GM12891 (cell line): ENCODE measurements at regions not wholly inside any gene's neighbourhood (a gene's known extent, or its start where the extent isn't known, plus 50 kb on each side); places are given as distances from the start of the nearest gene placed in this dataset.
"Not testable (repeated sequence)": the region's sequence is repeated elsewhere in the genome, so short reads cannot be mapped to it uniquely, and the experiment has no call there.

ENCODE experiments used
- DNase-seq: peaks from one replicate; pipeline ENCODE4 v3.0.0; 2011; ENCODE audit warnings: low spot score; ENCODE audit not compliant: insufficient read length
- FAIRE-seq: peaks from 2 replicates; lab custom pipeline; 2011; peaks lifted over from hg19 to GRCh38; lab: Jason Lieb, UNC
- POLR2A ChIP-seq: IDR thresholded peaks from 2 replicates; pipeline ENCODE4 v1.6.1; 2011; ENCODE audit warnings: low read depth, low read length, control low read depth
- POLR2AphosphoS5 ChIP-seq: IDR thresholded peaks from 2 replicates; pipeline ENCODE4 v1.6.1; 2011; ENCODE audit warnings: low read depth, low read length, control low read depth
- POU2F2 ChIP-seq: IDR thresholded peaks from 2 replicates; pipeline ENCODE4 v1.6.1; 2011; ENCODE audit warnings: low read depth, mild to moderate bottlenecking, control low read depth, low read length, moderate library complexity
- TAF1 ChIP-seq: IDR thresholded peaks from 2 replicates; pipeline ENCODE4 v1.6.1; 2011; ENCODE audit warnings: low read depth, low read length, control low read depth

- FAIRE-seq, result peak; percentile 99
- TF ChIP-seq POU2F2 (0 out of 2 replicates have a peak, but pooled peaks have one; percentile 13), POLR2AphosphoS5 (peak; percentile 91), TAF1 (peak; percentile 75; the same call in 1 of the 2 replicates), POLR2A (peak; percentile 91)
- not testable (repeated sequence) for DNase-seq
These were observed 93.0 kb downstream of the CRLF3 start for GRCh38 chr17:30731210-30732132.

- not testable (repeated sequence) for FAIRE-seq, DNase-seq
These were observed 93.7 kb downstream of the CRLF3 start for GRCh38 chr17:30730837-30731209.

- DNase-seq, FAIRE-seq: not testable (repeated sequence)
These were observed 94.2 kb downstream of the CRLF3 start for GRCh38 chr17:30730171-30730836.

- not testable (repeated sequence) for DNase-seq
- FAIRE-seq, result peak; percentile 45
These were observed 94.9 kb downstream of the CRLF3 start for GRCh38 chr17:30729471-30730170.

GRCh38 chr17:30727517-30727916 lies 97.0 kb downstream of the CRLF3 start:
- FAIRE-seq, result not testable (repeated sequence)

GRCh38 chr17:30726734-30727133 lies 97.8 kb downstream of the CRLF3 start:
- not testable (repeated sequence) for FAIRE-seq, DNase-seq

More at GRCh38 chr17:30727517-30727916, 97.0 kb downstream of the CRLF3 start:
- DNase-seq, result not testable (repeated sequence)

- DNase-seq, FAIRE-seq: not testable (repeated sequence)
These were observed 98.2 kb downstream of the CRLF3 start for GRCh38 chr17:30726310-30726709.

- not testable (repeated sequence) for DNase-seq, FAIRE-seq
These were observed 100.3 kb downstream of the CRLF3 start for GRCh38 chr17:30724034-30724650.

- not testable (repeated sequence) for DNase-seq, FAIRE-seq
These were observed 102.2 kb downstream of the CRLF3 start for GRCh38 chr17:30722114-30722780.

GRCh38 chr17:30720971-30721370 lies 103.5 kb downstream of the CRLF3 start:
- not testable (repeated sequence) for DNase-seq, FAIRE-seq

- DNase-seq (no peak), FAIRE-seq (no peak)
- TF ChIP-seq POLR2A, result no peak
These were observed 104.5 kb downstream of the CRLF3 start for GRCh38 chr17:30720013-30720471.

- not testable (repeated sequence) for DNase-seq
- peak; percentile 78 for FAIRE-seq
These were observed 105.1 kb downstream of the CRLF3 start for GRCh38 chr17:30719131-30719973.

- FAIRE-seq, DNase-seq: not testable (repeated sequence)
These were observed 105.8 kb downstream of the CRLF3 start for GRCh38 chr17:30718691-30719090.

GRCh38 chr17:30718099-30718447 lies 106.4 kb downstream of the CRLF3 start:
- DNase-seq, FAIRE-seq: not testable (repeated sequence)
